ENCODE measurements at regions not wholly inside any gene's neighbourhood (a gene's known extent, or its start where the extent isn't known, plus 50 kb on each side); places are given as distances from the start of the nearest gene placed in this dataset.
"Not testable (repeated sequence)": the region's sequence is repeated elsewhere in the genome, so short reads cannot be mapped to it uniquely, and the experiment has no call there.

GRCh38 chr2:21194147-21194546 lies 70.4 kb downstream of the TDRD15 start:
- no peak overlapping the region for H3K4me3 ChIP-seq (ENCODE audit: low read depth, low read length)
- TF ChIP-seq CTCF (IDR thresholded peaks at IDR 0.05; ENCODE audit: control insufficient read depth, extremely low read depth, insufficient read depth), result no peak
- no peak for DNase-seq (ENCODE audit: low read depth)

GRCh38 chr2:21194858-21195271 lies 71.1 kb downstream of the TDRD15 start:
- TF ChIP-seq CTCF (IDR thresholded peaks at IDR 0.05; ENCODE audit: control insufficient read depth, extremely low read depth, insufficient read depth), result no peak
- no peak for DNase-seq (ENCODE audit: low read depth)

GRCh38 chr2:21195326-21195725 lies 71.6 kb downstream of the TDRD15 start:
- no peak overlapping the region for H3K4me3 ChIP-seq (ENCODE audit: low read depth, low read length)
- DNase-seq (ENCODE audit: low read depth), result no peak
- no peak for TF ChIP-seq CTCF (IDR thresholded peaks at IDR 0.05; ENCODE audit: control insufficient read depth, extremely low read depth, insufficient read depth)

More at GRCh38 chr2:21194858-21195271, 71.1 kb downstream of the TDRD15 start:
- H3K4me3 ChIP-seq (ENCODE audit: low read depth, low read length), result no peak overlapping the region

GRCh38 chr2:21198637-21199036 lies 74.9 kb downstream of the TDRD15 start:
- no peak for DNase-seq (ENCODE audit: low read depth)
- no peak for TF ChIP-seq CTCF (IDR thresholded peaks at IDR 0.05; ENCODE audit: control insufficient read depth, extremely low read depth, insufficient read depth)
- no peak overlapping the region for H3K4me3 ChIP-seq (ENCODE audit: low read depth, low read length)

- no peak for DNase-seq (ENCODE audit: low read depth)
- no peak overlapping the region for H3K4me3 ChIP-seq (ENCODE audit: low read depth, low read length)
- no peak for TF ChIP-seq CTCF (IDR thresholded peaks at IDR 0.05; ENCODE audit: control insufficient read depth, extremely low read depth, insufficient read depth)
Observed at GRCh38 chr2:21203976-21204375, 80.2 kb downstream of the TDRD15 start.

- not testable (repeated sequence) for H3K4me3 ChIP-seq (ENCODE audit: low read depth, low read length); DNase-seq (ENCODE audit: low read depth)
Observed at GRCh38 chr2:21214085-21214484, 90.3 kb downstream of the TDRD15 start.

- DNase-seq (ENCODE audit: low read depth), result no peak
- H3K4me3 ChIP-seq (ENCODE audit: low read depth, low read length), result no peak overlapping the region
- no peak for TF ChIP-seq CTCF (IDR thresholded peaks at IDR 0.05; ENCODE audit: control insufficient read depth, extremely low read depth, insufficient read depth)
Observed at GRCh38 chr2:21217442-21217841, 93.7 kb downstream of the TDRD15 start.

Measured in LNCaP clone FGC (cell line).